Breast epithelium (tissue), 4 donors: ENCODE measurements at regions not wholly inside any gene's neighbourhood (a gene's known extent, or its start where the extent isn't known, plus 50 kb on each side); places are given as distances from the start of the nearest gene placed in this dataset.

Experiments
- DNase-seq, 2 donors: peaks; one replicate each; pipeline ENCODE4 v3.0.0-alpha.2; 2019; ENCODE audit warnings: low spot score in 2 of 2
- H3K27ac ChIP-seq, 2 donors: fragments of 200-600 bp; sonication (generic) in 1 of 2; one replicate each; pipeline ENCODE4 v1.5.1; 2016 to 2019; ENCODE audit warnings: mild to moderate bottlenecking in 1 of 2
- H3K27me3 ChIP-seq, 2 donors: fragments of 200-600 bp; sonication (generic) in 1 of 2; one replicate each; pipeline versions ENCODE4 v1.5.1 to v1.6.0; 2017 to 2019; ENCODE audit warnings: control low read depth in 1 of 2, mild to moderate bottlenecking in 1 of 2
- H3K36me3 ChIP-seq: fragments of 200-600 bp; one replicate; pipeline ENCODE4 v1.5.1; 2019
- H3K4me1 ChIP-seq, 2 donors: fragments of 200-600 bp; sonication (generic); one replicate each; pipeline ENCODE4 v1.5.1; 2016 to 2019; ENCODE audit warnings: control low read depth in 1 of 2
- H3K4me3 ChIP-seq, 3 donors: fragments of 200-600 bp; sonication (generic); 1 replicate in 2 of 3; 2 replicates in 1 of 3; pipeline ENCODE4 v1.5.1; 2016 to 2019; ENCODE audit warnings: mild to moderate bottlenecking in 3 of 3, moderate library complexity in 2 of 3
- H3K9me3 ChIP-seq, 2 donors: fragments of 200-600 bp; sonication (generic) in 1 of 2; one replicate each; pipeline ENCODE4 v1.5.1; 2016 to 2019; ENCODE audit warnings: control low read depth in 1 of 2
- POLR2A ChIP-seq: fragments of 450-650 bp; IDR thresholded peaks from one replicate; pipeline ENCODE4 v1.6.1; 2016; ENCODE audit warnings: antibody characterized with exemption, mild to moderate bottlenecking, moderate library complexity
- POLR2AphosphoS5 ChIP-seq, 3 donors: sonication (generic); formaldehyde crosslinking; IDR thresholded peaks; one replicate each; pipeline ENCODE4 v1.6.1; 2017; ENCODE audit warnings: antibody characterized with exemption in 3 of 3
- intact Hi-C: fragments of 100-400 bp; cut with DNase I; formaldehyde crosslinking; loops from one replicate; pipeline ENCODE4 v1.15.1; 2023; ENCODE audit warnings: low total_unique reads
- TF ChIP-seq, protein P1 (sequence below), 3 donors: fragments of 450-650 bp; IDR thresholded peaks; one replicate each; pipeline ENCODE4 v1.5.1; 2016 to 2017; ENCODE audit warnings: antibody characterized with exemption in 3 of 3, mild to moderate bottlenecking in 3 of 3, moderate library complexity in 3 of 3

DNA sequence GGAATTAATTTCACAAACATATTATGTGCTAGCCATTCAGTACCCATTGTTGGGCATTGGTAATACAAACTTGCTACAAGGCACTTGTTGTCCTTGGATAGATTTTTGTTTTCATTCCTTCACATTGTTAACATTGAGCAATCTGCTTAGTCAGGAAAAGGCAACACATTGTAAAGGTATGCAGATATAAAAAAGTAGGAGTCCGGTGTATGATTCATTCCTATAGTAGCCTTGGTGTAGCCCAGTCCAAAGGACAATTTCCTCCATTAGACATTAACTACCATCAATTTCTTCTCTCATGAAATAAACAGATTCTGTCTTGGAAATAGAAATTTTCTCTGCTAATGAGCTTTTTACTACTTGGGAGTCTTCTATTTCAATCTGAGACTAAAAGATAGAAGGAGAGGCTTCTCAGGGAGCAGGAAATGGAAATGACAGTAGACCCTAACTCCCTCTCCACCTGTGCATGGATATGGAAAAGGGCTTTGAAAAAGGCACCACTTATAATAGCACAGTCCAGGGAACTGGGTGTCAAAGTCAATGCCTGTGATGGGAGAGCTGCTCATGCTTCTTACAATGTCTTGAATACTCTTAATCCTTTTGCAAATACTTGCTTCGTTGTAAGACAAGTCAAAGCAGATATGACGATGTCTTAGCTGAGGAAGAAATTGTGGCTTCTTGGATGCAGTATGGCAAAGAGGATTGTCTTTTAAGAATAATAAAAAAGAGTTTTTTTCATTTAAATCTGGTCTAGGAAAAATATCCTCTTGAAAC, 369.4 kb upstream of the CITED2 start:
- H3K4me3 ChIP-seq = no peak overlapping the region
- H3K27me3 ChIP-seq = no peaks in the 10 kb centered on the region
- H3K9me3 ChIP-seq = no peaks in the 10 kb centered on the region
- no peak overlapping the region for H3K27ac ChIP-seq
- no peaks in the 10 kb centered on the region for H3K4me1 ChIP-seq
- no peak for TF ChIP-seq POLR2AphosphoS5 (IDR thresholded peaks at IDR 0.05)
- no peak for TF ChIP-seq POLR2A
- TF ChIP-seq, protein P1, sequence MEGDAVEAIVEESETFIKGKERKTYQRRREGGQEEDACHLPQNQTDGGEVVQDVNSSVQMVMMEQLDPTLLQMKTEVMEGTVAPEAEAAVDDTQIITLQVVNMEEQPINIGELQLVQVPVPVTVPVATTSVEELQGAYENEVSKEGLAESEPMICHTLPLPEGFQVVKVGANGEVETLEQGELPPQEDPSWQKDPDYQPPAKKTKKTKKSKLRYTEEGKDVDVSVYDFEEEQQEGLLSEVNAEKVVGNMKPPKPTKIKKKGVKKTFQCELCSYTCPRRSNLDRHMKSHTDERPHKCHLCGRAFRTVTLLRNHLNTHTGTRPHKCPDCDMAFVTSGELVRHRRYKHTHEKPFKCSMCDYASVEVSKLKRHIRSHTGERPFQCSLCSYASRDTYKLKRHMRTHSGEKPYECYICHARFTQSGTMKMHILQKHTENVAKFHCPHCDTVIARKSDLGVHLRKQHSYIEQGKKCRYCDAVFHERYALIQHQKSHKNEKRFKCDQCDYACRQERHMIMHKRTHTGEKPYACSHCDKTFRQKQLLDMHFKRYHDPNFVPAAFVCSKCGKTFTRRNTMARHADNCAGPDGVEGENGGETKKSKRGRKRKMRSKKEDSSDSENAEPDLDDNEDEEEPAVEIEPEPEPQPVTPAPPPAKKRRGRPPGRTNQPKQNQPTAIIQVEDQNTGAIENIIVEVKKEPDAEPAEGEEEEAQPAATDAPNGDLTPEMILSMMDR (IDR thresholded peaks at IDR 0.05) = no peak
- intact Hi-C loops = no loop called here
- DNase-seq = no peak
- no peaks in the 10 kb centered on the region for H3K36me3 ChIP-seq

DNA sequence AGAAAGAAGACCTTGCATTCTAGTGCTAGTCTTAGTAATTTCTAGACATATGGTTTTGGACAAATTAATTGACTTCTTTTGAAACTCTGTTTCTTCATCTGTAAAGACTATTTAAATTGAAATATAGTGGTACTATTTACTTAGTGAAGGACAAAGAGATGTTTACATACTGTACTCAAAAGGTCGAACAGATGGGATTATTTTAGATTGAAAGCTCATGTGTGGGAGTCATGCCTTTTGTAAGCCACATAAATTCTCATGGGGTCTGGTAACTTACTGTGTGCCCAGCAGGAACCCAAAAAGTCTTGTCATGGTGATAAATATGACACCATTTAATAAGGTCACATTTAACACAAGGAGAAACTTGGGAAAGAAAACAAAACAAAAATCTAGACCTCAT, 368.2 kb upstream of the CITED2 start:
- Histone ChIP-seq H3K4me3 (no peak overlapping the region), H3K27ac (no peak overlapping the region), H3K9me3 (no peaks in the 10 kb centered on the region), H3K27me3 (no peaks in the 10 kb centered on the region), H3K4me1 (no peaks in the 10 kb centered on the region), H3K36me3 (no peaks in the 10 kb centered on the region)
- TF ChIP-seq, protein P1 (IDR thresholded peaks at IDR 0.05) = no peak
- TF ChIP-seq POLR2AphosphoS5 (IDR thresholded peaks at IDR 0.05) (no peak), POLR2A (no peak)
- intact Hi-C loops = no loop called here
- DNase-seq = no peak

GRCh38 chr6:139738801-139739455, 364.5 kb upstream of the CITED2 start:
- Histone ChIP-seq H3K27me3 (no peaks in the 10 kb centered on the region), H3K9me3 (no peaks in the 10 kb centered on the region), H3K36me3 (no peaks in the 10 kb centered on the region), H3K4me3 (no peak overlapping the region), H3K4me1 (no peaks in the 10 kb centered on the region), H3K27ac (no peak overlapping the region)
- intact Hi-C loops = no loop called here
- no peak for DNase-seq
- TF ChIP-seq, protein P1 (IDR thresholded peaks at IDR 0.05) = no peak
- no peak for TF ChIP-seq POLR2AphosphoS5 (IDR thresholded peaks at IDR 0.05)
- no peak for TF ChIP-seq POLR2A

DNA sequence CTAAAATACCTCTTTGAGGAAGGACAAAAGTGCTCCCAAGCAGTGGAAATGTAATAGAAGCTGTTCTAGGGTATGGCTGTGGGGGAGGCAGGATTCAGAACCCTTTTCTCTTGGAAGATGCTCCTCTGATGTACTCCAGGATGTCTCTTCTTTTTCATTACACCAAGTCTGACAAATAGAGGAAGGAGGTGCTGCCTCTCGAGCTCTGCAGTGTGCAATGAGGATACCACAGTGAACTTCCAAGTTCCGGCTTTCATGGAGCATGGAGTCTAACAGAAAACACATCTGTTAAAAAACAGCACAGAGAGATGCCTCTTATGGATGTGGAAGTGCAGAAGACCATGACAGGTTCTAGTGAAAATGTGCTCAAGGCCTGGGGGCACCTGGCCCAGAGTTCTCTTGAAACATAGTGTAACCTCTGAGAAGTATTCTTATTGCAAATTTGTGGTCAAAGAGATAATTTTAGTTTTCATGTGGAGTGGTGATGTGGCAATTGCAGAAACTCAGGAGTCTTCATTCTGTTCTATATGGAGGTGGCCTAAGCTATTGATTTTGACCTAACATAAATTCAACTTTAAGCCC, 362.0 kb upstream of the CITED2 start:
- Histone ChIP-seq H3K4me3 (no peak overlapping the region), H3K9me3 (no peaks in the 10 kb centered on the region), H3K36me3 (no peaks in the 10 kb centered on the region), H3K27ac (no peak overlapping the region), H3K4me1 (no peaks in the 10 kb centered on the region), H3K27me3 (no peaks in the 10 kb centered on the region)
- peak in 1 of 2 donors; percentile 37 for DNase-seq
- intact Hi-C loops = no loop called here
- TF ChIP-seq POLR2A = no peak
- TF ChIP-seq, protein P1 (IDR thresholded peaks at IDR 0.05) = no peak
- TF ChIP-seq POLR2AphosphoS5 (IDR thresholded peaks at IDR 0.05) = no peak

- Histone ChIP-seq H3K27me3 (no peaks in the 10 kb centered on the region), H3K4me3 (no peak overlapping the region), H3K36me3 (no peaks in the 10 kb centered on the region), H3K27ac (peak overlapping the region; percentile 29 to 69), H3K9me3 (no peaks in the 10 kb centered on the region), H3K4me1 (no peaks in the 10 kb centered on the region)
- TF ChIP-seq, protein P1 (IDR thresholded peaks at IDR 0.05) = no peak
- peak in 1 of 3 donors; percentile 50 for TF ChIP-seq POLR2AphosphoS5 (IDR thresholded peaks at IDR 0.05)
- intact Hi-C loops = no loop called here
- peak; percentile 57 to 74 for DNase-seq
Measured at GRCh38 chr6:139732451-139732850, 358.0 kb upstream of the CITED2 start.
